ENCODE measurements at regions not wholly inside any gene's neighbourhood (a gene's known extent, or its start where the extent isn't known, plus 50 kb on each side); places are given as distances from the start of the nearest gene placed in this dataset.

DNA sequence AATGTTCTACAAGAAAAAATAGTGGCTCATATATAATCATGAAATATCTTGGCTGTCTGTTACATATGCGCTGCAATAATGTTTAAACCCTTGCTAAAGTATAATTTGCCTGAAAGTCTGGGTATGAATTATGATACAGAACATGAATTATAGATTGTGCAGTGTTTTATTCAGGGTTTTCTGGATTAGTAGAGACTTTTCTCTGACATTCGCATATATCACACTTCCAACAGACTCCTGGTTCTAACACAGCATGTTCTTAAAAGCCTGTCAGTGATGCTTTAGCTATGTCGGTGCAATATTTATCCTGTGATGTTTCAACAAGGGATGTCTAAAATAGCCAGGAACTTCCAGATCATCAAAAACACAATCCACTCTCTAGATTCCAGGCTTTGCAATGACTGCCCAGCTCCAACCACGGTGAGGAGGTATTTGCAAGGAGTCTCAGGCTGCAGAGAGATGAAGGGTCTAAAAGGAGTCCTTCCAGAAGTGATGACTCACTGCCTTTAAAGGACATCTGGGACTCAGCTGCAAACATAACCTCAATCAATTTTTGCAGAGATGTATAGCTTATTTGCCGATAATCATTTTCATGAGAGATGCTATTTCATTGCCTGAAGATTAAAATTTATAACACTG lies 69.4 kb downstream of the RWDD4 start:
- no peak for DNase-seq
- intact Hi-C loops (cut with DNase I) = no loop called here
- no peak for TF ChIP-seq POLR2A (IDR thresholded peaks at IDR 0.05)
- TF ChIP-seq, protein P1, sequence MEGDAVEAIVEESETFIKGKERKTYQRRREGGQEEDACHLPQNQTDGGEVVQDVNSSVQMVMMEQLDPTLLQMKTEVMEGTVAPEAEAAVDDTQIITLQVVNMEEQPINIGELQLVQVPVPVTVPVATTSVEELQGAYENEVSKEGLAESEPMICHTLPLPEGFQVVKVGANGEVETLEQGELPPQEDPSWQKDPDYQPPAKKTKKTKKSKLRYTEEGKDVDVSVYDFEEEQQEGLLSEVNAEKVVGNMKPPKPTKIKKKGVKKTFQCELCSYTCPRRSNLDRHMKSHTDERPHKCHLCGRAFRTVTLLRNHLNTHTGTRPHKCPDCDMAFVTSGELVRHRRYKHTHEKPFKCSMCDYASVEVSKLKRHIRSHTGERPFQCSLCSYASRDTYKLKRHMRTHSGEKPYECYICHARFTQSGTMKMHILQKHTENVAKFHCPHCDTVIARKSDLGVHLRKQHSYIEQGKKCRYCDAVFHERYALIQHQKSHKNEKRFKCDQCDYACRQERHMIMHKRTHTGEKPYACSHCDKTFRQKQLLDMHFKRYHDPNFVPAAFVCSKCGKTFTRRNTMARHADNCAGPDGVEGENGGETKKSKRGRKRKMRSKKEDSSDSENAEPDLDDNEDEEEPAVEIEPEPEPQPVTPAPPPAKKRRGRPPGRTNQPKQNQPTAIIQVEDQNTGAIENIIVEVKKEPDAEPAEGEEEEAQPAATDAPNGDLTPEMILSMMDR (IDR thresholded peaks at IDR 0.05) = no peak
- no peaks in the 10 kb centered on the region for H3K27me3 ChIP-seq
- H3K4me1 ChIP-seq = no peaks in the 10 kb centered on the region
- no peaks in the 10 kb centered on the region for H3K9me3 ChIP-seq
- WGBS (ENCODE audit: insufficient coverage, low coverage, low lambda C conversion rate, missing lambda C conversion rate) = 80% methylated on average over 5 of the region's 5 CpGs
- no peak overlapping the region for H3K27ac ChIP-seq
- no peak for ATAC-seq
- no peak overlapping the region for H3K4me3 ChIP-seq
- H3K36me3 ChIP-seq = no peaks in the 10 kb centered on the region

Data from right lobe of liver (tissue), 6 donors.